Astrocyte (in vitro differentiated cells and primary cell): ENCODE measurements at regions not wholly inside any gene's neighbourhood (a gene's known extent, or its start where the extent isn't known, plus 50 kb on each side); places are given as distances from the start of the nearest gene placed in this dataset.

Experiments
- EZH2 ChIP-seq: IDR thresholded peaks from 2 replicates; pipeline ENCODE4 v1.6.1; 2012; ENCODE audit warnings: mild to moderate bottlenecking, low read length, inconsistent platforms; ENCODE audit not compliant: insufficient read depth
- TF ChIP-seq, protein P1 (sequence below): IDR thresholded peaks from 2 replicates; pipeline ENCODE4 v1.5.1; 2011; ENCODE audit warnings: low read depth, mild to moderate bottlenecking, inconsistent platforms, low read length, moderate library complexity; ENCODE audit not compliant: insufficient read depth

DNA sequence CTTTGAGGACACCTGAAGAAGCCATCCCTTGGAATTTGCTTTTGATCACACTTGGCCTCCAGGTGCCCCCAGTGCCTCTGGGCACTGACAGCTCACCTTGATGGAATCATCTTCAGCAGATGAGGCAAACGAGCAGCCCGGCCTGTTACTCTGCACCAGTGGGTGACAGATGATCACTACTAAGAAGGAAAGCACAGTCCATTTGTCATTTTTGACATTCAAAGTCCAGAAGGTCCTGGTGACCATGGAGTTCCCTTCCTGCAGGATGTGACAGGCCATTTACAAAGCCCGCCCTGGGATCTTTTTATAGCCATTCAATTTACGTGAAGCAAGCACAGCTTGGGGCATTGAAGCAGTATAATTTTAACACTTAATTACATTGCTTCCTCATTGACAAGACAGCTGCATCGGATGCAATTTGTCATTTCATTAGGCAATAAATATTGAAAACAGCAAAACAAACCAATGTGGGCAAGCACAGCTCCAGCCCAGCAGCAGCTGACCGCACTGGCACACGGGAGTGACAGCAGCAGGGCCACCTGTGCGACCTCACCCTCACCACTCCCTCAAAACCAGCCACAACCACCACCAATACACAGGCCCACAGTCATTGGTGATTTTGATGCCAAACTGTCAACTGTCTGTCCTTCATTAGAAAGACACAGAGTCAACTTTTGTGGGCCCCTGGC, 76.0 kb upstream of the SLC66A3 start:
- TF ChIP-seq, protein P1, sequence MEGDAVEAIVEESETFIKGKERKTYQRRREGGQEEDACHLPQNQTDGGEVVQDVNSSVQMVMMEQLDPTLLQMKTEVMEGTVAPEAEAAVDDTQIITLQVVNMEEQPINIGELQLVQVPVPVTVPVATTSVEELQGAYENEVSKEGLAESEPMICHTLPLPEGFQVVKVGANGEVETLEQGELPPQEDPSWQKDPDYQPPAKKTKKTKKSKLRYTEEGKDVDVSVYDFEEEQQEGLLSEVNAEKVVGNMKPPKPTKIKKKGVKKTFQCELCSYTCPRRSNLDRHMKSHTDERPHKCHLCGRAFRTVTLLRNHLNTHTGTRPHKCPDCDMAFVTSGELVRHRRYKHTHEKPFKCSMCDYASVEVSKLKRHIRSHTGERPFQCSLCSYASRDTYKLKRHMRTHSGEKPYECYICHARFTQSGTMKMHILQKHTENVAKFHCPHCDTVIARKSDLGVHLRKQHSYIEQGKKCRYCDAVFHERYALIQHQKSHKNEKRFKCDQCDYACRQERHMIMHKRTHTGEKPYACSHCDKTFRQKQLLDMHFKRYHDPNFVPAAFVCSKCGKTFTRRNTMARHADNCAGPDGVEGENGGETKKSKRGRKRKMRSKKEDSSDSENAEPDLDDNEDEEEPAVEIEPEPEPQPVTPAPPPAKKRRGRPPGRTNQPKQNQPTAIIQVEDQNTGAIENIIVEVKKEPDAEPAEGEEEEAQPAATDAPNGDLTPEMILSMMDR, result no peak
- no peak for TF ChIP-seq EZH2
